BE2C (cell line): ENCODE measurements at regions not wholly inside any gene's neighbourhood (a gene's known extent, or its start where the extent isn't known, plus 50 kb on each side); places are given as distances from the start of the nearest gene placed in this dataset.

Source experiments
- DNase-seq: peaks from one replicate; pipeline ENCODE4 v3.0.0-alpha.2; 2020
- H3K27me3 ChIP-seq: fragments of 250-450 bp; sonication (Bioruptor Pico); 2 replicates; pipeline ENCODE4 v1.5.1; 2020; ENCODE audit warnings: mild to moderate bottlenecking
- H3K36me3 ChIP-seq: fragments of 250-450 bp; sonication (Bioruptor Pico); 2 replicates; pipeline ENCODE4 v1.5.1; 2020; ENCODE audit warnings: mild to moderate bottlenecking
- H3K4me1 ChIP-seq: fragments of 250-450 bp; sonication (Bioruptor Pico); 2 replicates; pipeline ENCODE4 v1.5.1; 2020
- H3K4me3 ChIP-seq: 2 replicates; pipeline ENCODE4 v1.5.1; 2011; ENCODE audit warnings: low read depth, low read length
- H3K9me3 ChIP-seq: fragments of 250-450 bp; sonication (Bioruptor Pico); 2 replicates; pipeline ENCODE4 v1.5.1; 2020
- TF ChIP-seq, protein P1 (sequence below): IDR thresholded peaks from 2 replicates; pipeline ENCODE4 v1.5.1; 2012; ENCODE audit warnings: mild to moderate bottlenecking, low read depth, low read length

DNA sequence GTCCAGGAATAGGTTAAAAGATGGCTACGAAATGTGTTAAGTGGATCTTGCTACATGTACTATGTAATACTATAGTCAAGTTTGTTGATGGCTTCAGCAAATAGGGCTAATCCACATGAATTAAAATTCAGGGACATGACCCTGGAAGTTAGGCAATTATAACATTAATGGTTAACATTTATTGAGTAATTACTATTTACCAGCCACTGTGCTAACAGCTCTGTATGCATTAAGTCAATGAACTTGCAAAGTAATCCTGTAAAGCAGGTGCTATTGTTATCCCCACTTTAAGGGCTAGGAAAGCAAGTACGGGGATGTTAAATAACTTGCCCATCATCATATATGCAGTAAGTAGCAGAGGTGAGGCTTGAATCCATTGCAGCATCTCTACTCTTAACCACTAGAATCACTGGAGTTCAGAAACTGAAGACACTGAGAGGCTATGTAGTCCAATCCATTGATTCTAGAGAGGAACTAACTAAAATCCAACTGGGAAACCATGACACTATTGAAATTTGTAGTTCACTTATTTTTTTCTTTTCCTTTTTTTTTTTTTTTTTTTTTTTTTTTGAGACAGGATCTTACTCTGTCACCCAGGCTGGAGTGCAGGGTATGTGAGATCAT is 77.5 kb upstream of the SPINK5 start:
- Histone ChIP-seq H3K4me1 (no peaks in the 10 kb centered on the region), H3K27me3 (no peaks in the 10 kb centered on the region; the same call in 1 of the 2 replicates), H3K36me3 (no peaks in the 10 kb centered on the region), H3K4me3 (no peak overlapping the region), H3K9me3 (no peaks in the 10 kb centered on the region)
- no peak for DNase-seq
- TF ChIP-seq, protein P1, sequence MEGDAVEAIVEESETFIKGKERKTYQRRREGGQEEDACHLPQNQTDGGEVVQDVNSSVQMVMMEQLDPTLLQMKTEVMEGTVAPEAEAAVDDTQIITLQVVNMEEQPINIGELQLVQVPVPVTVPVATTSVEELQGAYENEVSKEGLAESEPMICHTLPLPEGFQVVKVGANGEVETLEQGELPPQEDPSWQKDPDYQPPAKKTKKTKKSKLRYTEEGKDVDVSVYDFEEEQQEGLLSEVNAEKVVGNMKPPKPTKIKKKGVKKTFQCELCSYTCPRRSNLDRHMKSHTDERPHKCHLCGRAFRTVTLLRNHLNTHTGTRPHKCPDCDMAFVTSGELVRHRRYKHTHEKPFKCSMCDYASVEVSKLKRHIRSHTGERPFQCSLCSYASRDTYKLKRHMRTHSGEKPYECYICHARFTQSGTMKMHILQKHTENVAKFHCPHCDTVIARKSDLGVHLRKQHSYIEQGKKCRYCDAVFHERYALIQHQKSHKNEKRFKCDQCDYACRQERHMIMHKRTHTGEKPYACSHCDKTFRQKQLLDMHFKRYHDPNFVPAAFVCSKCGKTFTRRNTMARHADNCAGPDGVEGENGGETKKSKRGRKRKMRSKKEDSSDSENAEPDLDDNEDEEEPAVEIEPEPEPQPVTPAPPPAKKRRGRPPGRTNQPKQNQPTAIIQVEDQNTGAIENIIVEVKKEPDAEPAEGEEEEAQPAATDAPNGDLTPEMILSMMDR = no peak

DNA sequence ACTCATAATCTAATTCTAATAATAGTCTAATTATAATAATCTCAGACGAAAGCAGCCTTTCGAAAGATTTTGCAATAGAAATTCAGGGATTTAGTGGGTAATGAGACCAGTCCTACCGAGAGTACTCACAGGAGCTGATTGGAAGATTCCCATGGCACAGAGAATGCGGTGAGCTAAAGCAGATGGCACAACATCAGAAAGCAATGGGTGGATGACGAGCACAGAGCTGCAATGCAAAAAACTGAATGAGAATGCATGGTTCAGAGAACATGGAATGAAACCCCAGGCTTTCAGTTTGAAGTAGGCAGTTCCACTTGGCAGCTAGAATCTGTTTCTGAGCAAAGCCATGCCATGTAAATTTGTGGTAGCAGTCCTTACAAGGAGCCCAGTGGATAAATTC is 78.2 kb upstream of the SPINK5 start:
- no peaks in the 10 kb centered on the region for H3K36me3 ChIP-seq

DNA sequence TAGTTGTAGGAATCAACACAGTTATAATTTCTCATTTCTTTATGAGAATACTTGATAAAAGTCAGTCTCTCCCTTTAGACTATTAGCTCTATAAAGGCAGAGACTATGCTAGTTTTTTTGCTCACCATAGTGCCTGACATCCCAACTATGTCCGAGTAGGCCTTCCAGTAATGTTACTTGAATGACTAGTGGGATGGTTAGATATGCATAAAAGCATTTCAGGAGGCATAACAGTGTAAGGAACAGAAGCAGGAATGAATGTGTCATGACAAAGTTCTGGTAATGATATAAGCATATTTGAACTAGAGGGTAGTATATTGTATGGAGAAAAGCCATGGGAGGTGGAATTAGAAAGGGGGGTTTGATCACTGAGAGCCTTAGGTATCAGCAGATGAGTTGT is 77.4 kb upstream of the C5orf46 start:
- no peak for DNase-seq
- Histone ChIP-seq H3K4me1 (no peaks in the 10 kb centered on the region), H3K27me3 (no peaks in the 10 kb centered on the region), H3K36me3 (no peaks in the 10 kb centered on the region), H3K4me3 (no peak overlapping the region), H3K9me3 (no peaks in the 10 kb centered on the region)
- TF ChIP-seq, protein P1 = no peak

More for the DNA sequence above, 78.2 kb upstream of the SPINK5 start:
- TF ChIP-seq, protein P1 = no peak
- Histone ChIP-seq H3K9me3 (no peaks in the 10 kb centered on the region), H3K4me3 (no peak overlapping the region), H3K27me3 (no peaks in the 10 kb centered on the region), H3K4me1 (no peaks in the 10 kb centered on the region)
- DNase-seq = no peak

DNA sequence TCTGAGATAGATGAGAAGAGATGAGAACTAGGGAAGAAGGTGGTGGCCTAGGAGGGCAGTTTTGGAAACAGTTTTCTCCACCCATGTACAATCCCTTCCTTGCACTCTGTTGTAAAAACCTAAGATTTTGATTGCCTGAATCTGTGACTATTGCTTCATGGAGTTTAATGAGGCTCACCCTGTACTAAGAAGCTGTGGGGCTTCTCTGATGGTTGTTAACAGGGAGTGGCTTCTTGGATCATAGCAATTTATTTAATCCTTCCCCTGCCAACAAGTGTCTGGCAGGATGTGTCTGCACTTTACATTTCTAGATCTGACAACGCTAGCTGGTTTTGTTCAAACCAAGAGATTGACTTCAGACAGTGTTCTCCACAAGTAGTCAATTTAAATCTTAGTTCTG is 74.7 kb upstream of the C5orf46 start:
- TF ChIP-seq, protein P1 = no peak
- Histone ChIP-seq H3K4me3 (no peak overlapping the region), H3K27me3 (no peaks in the 10 kb centered on the region), H3K4me1 (no peaks in the 10 kb centered on the region), H3K36me3 (no peaks in the 10 kb centered on the region), H3K9me3 (no peaks in the 10 kb centered on the region)
- DNase-seq = no peak

DNA sequence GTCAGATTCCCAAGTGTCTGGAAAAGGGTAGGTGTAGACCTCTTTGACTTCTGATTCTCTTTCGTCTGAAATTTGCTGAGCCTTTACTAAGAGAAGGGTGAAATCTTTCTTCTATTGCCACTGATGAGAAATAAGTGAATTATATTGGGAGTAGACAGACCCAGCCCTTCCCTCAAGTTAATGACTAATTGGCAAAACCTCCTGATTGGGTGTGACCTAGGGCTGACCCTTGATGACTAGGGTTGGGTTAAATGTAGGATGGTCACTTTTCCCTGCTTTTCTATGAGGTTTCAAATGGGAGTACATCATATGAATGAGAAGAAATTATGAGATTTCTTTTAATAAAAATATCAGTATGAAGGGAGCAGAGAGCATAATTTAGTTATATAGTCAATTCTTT is 73.4 kb upstream of the C5orf46 start:
- H3K4me3 ChIP-seq = no peak overlapping the region
- TF ChIP-seq, protein P1 = no peak
- no peaks in the 10 kb centered on the region for H3K36me3 ChIP-seq
- DNase-seq = no peak
- no peaks in the 10 kb centered on the region for H3K27me3 ChIP-seq
- no peaks in the 10 kb centered on the region for H3K4me1 ChIP-seq
- no peaks in the 10 kb centered on the region for H3K9me3 ChIP-seq

DNA sequence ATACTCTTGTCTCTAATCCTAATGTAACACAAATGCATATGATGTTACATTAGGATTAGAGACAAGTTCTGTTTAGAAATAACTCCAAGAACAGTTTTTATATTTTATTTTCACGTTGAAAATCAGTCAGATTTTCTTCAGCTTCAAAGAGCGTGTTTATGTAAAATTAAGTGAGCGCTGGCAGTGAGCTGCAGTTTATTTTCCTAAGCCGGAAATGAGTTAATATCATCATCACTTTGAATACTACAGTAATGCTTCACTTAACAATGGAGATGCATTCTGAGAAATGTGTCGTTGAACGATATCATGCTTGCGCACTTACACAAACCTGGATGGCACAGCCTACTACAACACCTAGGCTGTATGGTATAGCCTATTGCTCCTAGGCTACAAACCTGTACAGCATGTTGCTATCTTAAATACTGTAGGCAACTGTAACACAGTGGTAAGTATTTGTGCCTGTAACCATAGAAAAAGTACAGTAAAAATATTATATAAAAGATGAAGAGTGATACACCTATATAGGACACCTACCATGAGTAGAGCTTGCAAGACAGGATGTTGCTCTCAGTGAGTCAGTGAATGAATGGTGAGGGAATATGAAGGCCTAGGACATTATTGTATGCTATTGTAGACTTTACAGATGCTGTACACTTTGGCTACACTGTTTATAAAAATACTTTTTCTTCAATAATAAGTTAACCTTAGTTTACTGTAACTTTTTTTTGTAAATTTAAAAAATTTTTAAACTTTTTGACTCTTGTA is 65.9 kb upstream of the C5orf46 start:
- Histone ChIP-seq H3K27me3 (no peaks in the 10 kb centered on the region), H3K9me3 (no peaks in the 10 kb centered on the region), H3K36me3 (no peaks in the 10 kb centered on the region), H3K4me1 (no peaks in the 10 kb centered on the region), H3K4me3 (no peak overlapping the region)
- TF ChIP-seq, protein P1 = no peak
- no peak for DNase-seq
